OCI-LY1 (cell line): ENCODE measurements at regions not wholly inside any gene's neighbourhood (a gene's known extent, or its start where the extent isn't known, plus 50 kb on each side); places are given as distances from the start of the nearest gene placed in this dataset.

Experiments used
- CTCF ChIP-seq: fragments of 200-600 bp; sonication (generic), shearing (Covaris generic); IDR thresholded peaks from 2 replicates; pipeline ENCODE4 v1.5.1; 2017; ENCODE audit warnings: mild to moderate bottlenecking, antibody characterized with exemption, low read length, moderate library complexity, mixed read lengths
- EZH2 ChIP-seq: fragments of 200-600 bp; sonication (generic), shearing (Covaris generic); IDR thresholded peaks from 2 replicates; pipeline ENCODE4 v1.8.0; 2017; ENCODE audit warnings: borderline replicate concordance, mixed run types, mild to moderate bottlenecking, antibody characterized with exemption, low read length, moderate library complexity, mixed read lengths

- TF ChIP-seq CTCF, result no peak
- TF ChIP-seq EZH2, result no peak
Observed at GRCh38 chr6:14844411-14844810, 401.5 kb upstream of the JARID2 start.
